ENCODE measurements at regions not wholly inside any gene's neighbourhood (a gene's known extent, or its start where the extent isn't known, plus 50 kb on each side); places are given as distances from the start of the nearest gene placed in this dataset.

DNA sequence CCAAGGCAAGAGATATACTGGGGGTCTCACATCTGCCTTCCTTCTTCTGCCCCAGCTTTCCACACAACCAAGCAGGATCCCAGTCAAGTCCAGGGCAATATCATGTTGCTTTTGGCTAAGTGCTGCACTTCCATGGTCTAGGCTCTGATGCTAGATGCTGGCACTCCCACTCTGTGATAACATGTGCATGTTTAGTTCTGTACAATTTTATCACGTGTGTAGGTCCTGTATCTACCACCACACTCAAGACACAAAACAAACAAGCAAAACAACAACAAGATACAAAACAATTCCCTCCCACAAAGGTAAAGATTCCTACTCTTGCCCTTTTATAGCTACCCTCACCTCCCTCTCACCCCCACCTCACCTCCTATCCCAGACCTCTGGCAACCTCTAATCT lies 105.6 kb upstream of the HABP2 start:
- Histone ChIP-seq H3K4me3 (ENCODE audit: low read depth, low read length) (no peak overlapping the region), H3K4me1 (ENCODE audit: control insufficient read depth, insufficient read depth, low read length) (no peaks in the 10 kb centered on the region), H3K9me3 (ENCODE audit: control insufficient read depth, insufficient read depth, low read length) (no peaks in the 10 kb centered on the region), H3K36me3 (ENCODE audit: control insufficient read depth, insufficient read depth, low read length) (no peaks in the 10 kb centered on the region), H3K27me3 (ENCODE audit: control insufficient read depth, insufficient read depth, low read length) (peaks cover 4% of the 10 kb centered on the region), H3K27ac (ENCODE audit: low read depth, low read length) (no peak overlapping the region)
- no peak for DNase-seq (ENCODE audit: low read depth in 4 of 6, low spot score in 6 of 6)
- WGBS (ENCODE audit: insufficient coverage): 91% methylated on average over 1 of the region's 1 CpG

DNA sequence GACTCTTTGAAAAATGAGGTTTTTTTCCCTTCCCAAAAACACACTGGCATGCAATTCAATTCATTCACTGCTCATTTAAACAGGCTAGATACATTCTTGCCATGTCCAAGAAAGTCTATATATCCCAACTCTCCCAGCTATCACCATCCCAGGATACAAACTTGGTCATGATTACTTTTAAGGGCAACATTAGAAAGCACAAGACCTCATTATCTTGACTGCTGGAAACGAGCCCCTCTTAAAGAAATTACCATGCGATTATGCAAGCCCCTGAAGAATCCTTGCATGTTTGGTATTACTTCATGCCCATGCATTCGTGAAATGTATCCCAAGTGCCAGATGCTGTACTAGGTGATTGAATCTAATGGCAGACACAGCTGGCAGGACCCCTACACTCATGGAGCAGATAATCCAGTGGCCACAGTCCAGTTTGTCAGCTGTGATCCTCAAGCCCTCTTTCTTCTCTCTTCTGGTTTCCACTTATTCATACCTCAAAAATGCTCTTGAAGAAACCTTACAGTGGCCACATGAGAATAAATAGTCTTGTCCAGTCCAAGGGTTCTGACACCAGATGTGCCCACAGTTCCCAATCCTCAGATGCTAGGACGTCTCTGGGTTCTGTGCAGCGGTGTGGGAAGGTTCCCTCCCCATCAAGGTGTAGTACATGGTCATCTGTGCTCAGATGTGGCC lies 103.7 kb upstream of the HABP2 start:
- peak in 1 of 6 donors; percentile 66 for DNase-seq (ENCODE audit: low read depth in 4 of 6, low spot score in 6 of 6)
- Histone ChIP-seq H3K4me3 (ENCODE audit: low read depth, low read length) (no peak overlapping the region), H3K27me3 (ENCODE audit: control insufficient read depth, insufficient read depth, low read length) (peaks cover 4% of the 10 kb centered on the region), H3K27ac (ENCODE audit: low read depth, low read length) (no peak overlapping the region), H3K9me3 (ENCODE audit: control insufficient read depth, insufficient read depth, low read length) (no peaks in the 10 kb centered on the region), H3K36me3 (ENCODE audit: control insufficient read depth, insufficient read depth, low read length) (no peaks in the 10 kb centered on the region), H3K4me1 (ENCODE audit: control insufficient read depth, insufficient read depth, low read length) (peaks cover 1% of the 10 kb centered on the region)
- 63% methylated on average over 5 of the region's 5 CpGs for WGBS (ENCODE audit: insufficient coverage)

GRCh38 chr10:113450046-113450804 lies 102.6 kb upstream of the HABP2 start:
- no peaks in the 10 kb centered on the region for H3K36me3 ChIP-seq (ENCODE audit: control insufficient read depth, insufficient read depth, low read length)
- H3K9me3 ChIP-seq (ENCODE audit: control insufficient read depth, insufficient read depth, low read length): no peaks in the 10 kb centered on the region
- 89% methylated on average over 3 of the region's 9 CpGs for WGBS (ENCODE audit: insufficient coverage)
- H3K4me1 ChIP-seq (ENCODE audit: control insufficient read depth, insufficient read depth, low read length): peaks cover 5% of the 10 kb centered on the region
- H3K27ac ChIP-seq (ENCODE audit: low read depth, low read length): no peak overlapping the region
- no peak overlapping the region for H3K4me3 ChIP-seq (ENCODE audit: low read depth, low read length)
- no peak for DNase-seq (ENCODE audit: low read depth in 4 of 6, low spot score in 6 of 6)
- peaks cover 4% of the 10 kb centered on the region for H3K27me3 ChIP-seq (ENCODE audit: control insufficient read depth, insufficient read depth, low read length)

DNA sequence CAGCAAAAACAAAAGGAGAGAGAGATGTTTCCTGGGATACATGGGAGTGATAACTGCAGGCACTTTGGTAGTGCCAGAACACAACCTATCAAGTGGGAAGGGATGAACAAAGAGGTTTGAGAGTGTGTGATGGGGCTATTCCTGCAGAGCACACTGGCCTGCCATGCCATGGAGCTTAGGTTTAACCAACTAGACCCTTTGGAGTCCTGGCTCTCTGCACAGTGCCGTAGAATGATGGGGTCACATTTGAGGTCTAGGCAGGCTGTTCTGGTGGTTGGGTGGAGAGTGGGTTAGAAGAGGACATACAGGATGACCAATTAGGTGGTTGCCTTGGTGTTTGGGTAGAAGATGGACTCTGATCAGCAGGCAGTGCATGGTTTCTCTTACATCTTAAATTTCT lies 101.9 kb upstream of the HABP2 start:
- WGBS (ENCODE audit: insufficient coverage): 93% methylated on average over 1 of the region's 1 CpG
- DNase-seq (ENCODE audit: low read depth in 4 of 6, low spot score in 6 of 6): no peak
- H3K27ac ChIP-seq (ENCODE audit: low read depth, low read length): no peak overlapping the region
- H3K9me3 ChIP-seq (ENCODE audit: control insufficient read depth, insufficient read depth, low read length): no peaks in the 10 kb centered on the region
- H3K27me3 ChIP-seq (ENCODE audit: control insufficient read depth, insufficient read depth, low read length): peaks cover 4% of the 10 kb centered on the region
- H3K4me3 ChIP-seq (ENCODE audit: low read depth, low read length): no peak overlapping the region
- peaks cover 5% of the 10 kb centered on the region for H3K4me1 ChIP-seq (ENCODE audit: control insufficient read depth, insufficient read depth, low read length)
- no peaks in the 10 kb centered on the region for H3K36me3 ChIP-seq (ENCODE audit: control insufficient read depth, insufficient read depth, low read length)

DNA sequence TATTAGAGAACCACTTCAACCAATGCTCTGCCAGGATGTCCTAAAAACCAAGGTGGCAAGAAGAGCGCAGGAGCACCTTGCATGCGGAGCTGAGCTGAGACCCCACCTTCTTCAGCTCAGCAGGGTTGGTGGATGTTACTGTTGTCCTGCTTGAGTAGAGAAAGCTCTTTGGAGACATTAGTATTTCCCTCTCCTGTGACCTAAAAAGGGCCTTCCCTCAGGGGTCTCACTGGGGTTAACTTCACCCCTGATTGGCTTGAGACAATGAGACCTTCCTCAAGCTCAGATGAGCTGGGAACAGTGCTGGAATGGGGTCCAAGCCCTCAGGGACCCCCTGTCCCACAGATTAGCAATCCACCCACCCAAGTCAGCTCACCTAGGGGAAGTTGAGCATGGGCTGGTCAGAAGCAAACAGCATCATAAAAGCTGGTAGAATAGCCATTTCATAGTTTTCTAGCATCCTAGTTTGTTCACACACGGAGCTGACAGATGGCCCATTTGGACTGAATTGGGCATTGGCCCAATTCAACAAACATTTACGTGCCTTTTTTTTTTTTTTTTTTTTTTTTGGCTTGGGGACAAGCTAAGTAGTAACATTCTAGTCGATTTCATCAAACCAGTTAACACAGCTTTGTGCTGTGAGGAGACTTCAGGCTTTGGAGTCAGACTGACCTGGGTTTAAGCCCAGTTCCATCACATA lies 100.6 kb upstream of the HABP2 start:
- Histone ChIP-seq H3K9me3 (ENCODE audit: control insufficient read depth, insufficient read depth, low read length) (no peaks in the 10 kb centered on the region), H3K4me1 (ENCODE audit: control insufficient read depth, insufficient read depth, low read length) (peaks cover 5% of the 10 kb centered on the region), H3K36me3 (ENCODE audit: control insufficient read depth, insufficient read depth, low read length) (no peaks in the 10 kb centered on the region), H3K4me3 (ENCODE audit: low read depth, low read length) (no peak overlapping the region), H3K27me3 (ENCODE audit: control insufficient read depth, insufficient read depth, low read length) (peaks cover 6% of the 10 kb centered on the region), H3K27ac (ENCODE audit: low read depth, low read length) (no peak overlapping the region)
- 90% methylated on average over 4 of the region's 5 CpGs for WGBS (ENCODE audit: insufficient coverage)
- peak in 1 of 6 donors; percentile 54 for DNase-seq (ENCODE audit: low read depth in 4 of 6, low spot score in 6 of 6)

DNA sequence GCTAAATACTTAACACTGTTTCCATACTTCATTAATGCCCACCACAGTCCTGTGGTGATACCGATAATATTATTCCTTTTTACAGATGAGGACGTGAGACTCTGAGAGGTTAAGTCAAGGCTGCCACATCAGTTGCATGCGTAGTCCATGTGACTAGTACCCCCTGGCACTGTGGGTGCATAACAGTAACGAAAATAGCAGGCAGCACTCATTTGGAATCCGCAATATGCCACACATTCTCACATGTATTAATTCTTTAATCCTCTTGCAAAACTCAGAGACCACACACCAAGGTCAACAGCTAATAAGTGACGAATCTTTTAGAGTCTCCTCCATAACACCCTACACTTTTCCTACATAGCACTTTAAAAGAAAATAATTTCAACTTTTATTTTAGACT lies 99.5 kb upstream of the HABP2 start:
- no peak for DNase-seq (ENCODE audit: low read depth in 4 of 6, low spot score in 6 of 6)
- peaks cover 5% of the 10 kb centered on the region for H3K4me1 ChIP-seq (ENCODE audit: control insufficient read depth, insufficient read depth, low read length)
- no peak overlapping the region for H3K4me3 ChIP-seq (ENCODE audit: low read depth, low read length)
- no peak overlapping the region for H3K27ac ChIP-seq (ENCODE audit: low read depth, low read length)
- H3K9me3 ChIP-seq (ENCODE audit: control insufficient read depth, insufficient read depth, low read length): no peaks in the 10 kb centered on the region
- no peaks in the 10 kb centered on the region for H3K36me3 ChIP-seq (ENCODE audit: control insufficient read depth, insufficient read depth, low read length)
- H3K27me3 ChIP-seq (ENCODE audit: control insufficient read depth, insufficient read depth, low read length): peaks cover 6% of the 10 kb centered on the region
- 97% methylated on average over 5 of the region's 6 CpGs for WGBS (ENCODE audit: insufficient coverage)

DNA sequence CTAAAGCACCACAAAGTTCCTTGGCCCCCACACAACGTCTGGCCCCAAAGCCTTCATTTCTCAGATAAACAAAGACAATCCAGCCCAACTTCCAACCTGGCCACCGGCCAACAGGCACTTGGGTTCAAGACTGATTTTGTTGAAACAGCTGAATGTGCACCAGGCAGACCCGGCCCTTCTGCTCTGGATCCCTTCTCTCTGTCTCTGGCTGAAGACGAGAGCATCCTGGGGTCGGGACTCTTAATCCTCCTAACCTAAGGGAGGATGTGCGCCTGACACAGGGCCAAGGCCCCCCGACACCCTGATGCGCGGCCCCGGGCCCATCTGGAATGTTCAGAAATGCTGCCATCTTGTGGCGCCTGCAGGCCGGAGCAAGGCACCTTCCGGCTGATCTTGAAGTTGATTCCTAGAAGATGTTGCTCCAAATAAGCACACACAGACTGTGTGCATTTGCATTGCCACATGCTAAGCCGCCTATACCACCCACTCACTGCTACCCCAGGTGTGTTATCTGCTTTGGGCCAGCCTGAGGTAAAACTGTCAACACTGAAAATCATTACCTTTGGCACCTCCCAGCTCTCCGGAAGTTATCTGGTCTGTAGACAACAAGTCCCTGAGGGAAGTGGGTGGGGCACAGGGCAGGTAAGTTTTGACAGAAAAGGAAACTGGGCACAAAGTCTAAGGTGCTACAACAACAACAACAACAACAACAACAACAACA lies 98.4 kb upstream of the HABP2 start:
- H3K4me1 ChIP-seq (ENCODE audit: control insufficient read depth, insufficient read depth, low read length): peaks cover 5% of the 10 kb centered on the region
- H3K4me3 ChIP-seq (ENCODE audit: low read depth, low read length): no peak overlapping the region
- H3K27me3 ChIP-seq (ENCODE audit: control insufficient read depth, insufficient read depth, low read length): peaks cover 2% of the 10 kb centered on the region
- WGBS (ENCODE audit: insufficient coverage): 8% methylated on average over 14 of the region's 15 CpGs
- peak; percentile 13 to 80 (median 38) for DNase-seq (ENCODE audit: low read depth in 4 of 6, low spot score in 6 of 6)
- H3K27ac ChIP-seq (ENCODE audit: low read depth, low read length): no peak overlapping the region
- no peaks in the 10 kb centered on the region for H3K36me3 ChIP-seq (ENCODE audit: control insufficient read depth, insufficient read depth, low read length)
- H3K9me3 ChIP-seq (ENCODE audit: control insufficient read depth, insufficient read depth, low read length): no peaks in the 10 kb centered on the region

GRCh38 chr10:113455947-113456346 lies 96.9 kb upstream of the HABP2 start:
- H3K9me3 ChIP-seq (ENCODE audit: control insufficient read depth, insufficient read depth, low read length): no peaks in the 10 kb centered on the region
- peaks cover 2% of the 10 kb centered on the region for H3K27me3 ChIP-seq (ENCODE audit: control insufficient read depth, insufficient read depth, low read length)
- H3K27ac ChIP-seq (ENCODE audit: low read depth, low read length): no peak overlapping the region
- peaks cover 5% of the 10 kb centered on the region for H3K4me1 ChIP-seq (ENCODE audit: control insufficient read depth, insufficient read depth, low read length)
- no peak overlapping the region for H3K4me3 ChIP-seq (ENCODE audit: low read depth, low read length)
- WGBS (ENCODE audit: insufficient coverage): no CpG with 5 or more reads among the region's 3 CpGs
- no peak for DNase-seq (ENCODE audit: low read depth in 4 of 6, low spot score in 6 of 6)
- H3K36me3 ChIP-seq (ENCODE audit: control insufficient read depth, insufficient read depth, low read length): no peaks in the 10 kb centered on the region

DNA sequence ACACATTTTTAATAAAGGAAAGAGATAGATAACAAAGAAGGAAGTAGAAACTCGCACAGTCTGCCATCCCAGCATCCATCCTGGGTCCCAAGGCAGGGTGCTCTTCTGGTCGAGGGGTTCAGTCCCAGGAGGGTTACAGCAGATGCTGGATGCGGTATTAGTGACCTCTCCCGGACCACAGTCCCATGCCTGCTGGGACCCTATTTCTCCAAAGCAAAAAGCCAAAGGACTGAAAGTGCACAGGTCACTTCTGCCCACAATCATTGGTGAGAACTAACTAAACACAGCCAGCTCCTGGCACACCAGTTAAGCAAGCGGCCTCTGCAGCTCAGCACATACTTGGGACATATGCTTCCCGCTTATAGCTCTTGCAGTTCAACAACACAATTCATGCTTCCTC lies 96.1 kb upstream of the HABP2 start:
- Histone ChIP-seq H3K36me3 (ENCODE audit: control insufficient read depth, insufficient read depth, low read length) (no peaks in the 10 kb centered on the region), H3K27ac (ENCODE audit: low read depth, low read length) (no peak overlapping the region), H3K9me3 (ENCODE audit: control insufficient read depth, insufficient read depth, low read length) (no peaks in the 10 kb centered on the region), H3K4me3 (ENCODE audit: low read depth, low read length) (no peak overlapping the region), H3K27me3 (ENCODE audit: control insufficient read depth, insufficient read depth, low read length) (peaks cover 2% of the 10 kb centered on the region), H3K4me1 (ENCODE audit: control insufficient read depth, insufficient read depth, low read length) (peaks cover 5% of the 10 kb centered on the region)
- no peak for DNase-seq (ENCODE audit: low read depth in 4 of 6, low spot score in 6 of 6)
- 91% methylated on average over 5 of the region's 6 CpGs for WGBS (ENCODE audit: insufficient coverage)
